ENCODE measurements at regions not wholly inside any gene's neighbourhood (a gene's known extent, or its start where the extent isn't known, plus 50 kb on each side); places are given as distances from the start of the nearest gene placed in this dataset.

- TF ChIP-seq NANOG (IDR thresholded peaks at IDR 0.05; ENCODE audit: borderline replicate concordance) = no peak
- TF ChIP-seq CTCF (conservative IDR thresholded peaks at IDR 0.05; ENCODE audit: low read depth in 2 of 2) = no peak
- TF ChIP-seq REST (IDR thresholded peaks at IDR 0.05; ENCODE audit: unreplicated experiment) = no peak
- no peak for TF ChIP-seq POLR2AphosphoS5 (IDR thresholded peaks at IDR 0.05; ENCODE audit: low read depth)
- TF ChIP-seq EZH2 (IDR thresholded peaks at IDR 0.05; ENCODE audit: low read depth, unreplicated experiment) = no peak
- TF ChIP-seq EZH2phosphoT487 (IDR thresholded peaks at IDR 0.05; ENCODE audit: unreplicated experiment) = no peak
- no peak for TF ChIP-seq ZNF462 (CRISPR knock-in tag; IDR thresholded peaks at IDR 0.05)
- TF ChIP-seq JUNB (IDR thresholded peaks at IDR 0.05; ENCODE audit: unreplicated experiment) = no peak
These were observed 236.5 kb upstream of the NPSR1 start for GRCh38 chr7:34421526-34421925.

Measured in GM23338 (cell line).